Bone marrow (tissue), 2 donors: ENCODE measurements at regions not wholly inside any gene's neighbourhood (a gene's known extent, or its start where the extent isn't known, plus 50 kb on each side); places are given as distances from the start of the nearest gene placed in this dataset.

Experiments used
- DNase-seq, 2 donors: peaks; one replicate each; lab custom pipeline; 2025; lab: John Stamatoyannopoulos, UW

DNA sequence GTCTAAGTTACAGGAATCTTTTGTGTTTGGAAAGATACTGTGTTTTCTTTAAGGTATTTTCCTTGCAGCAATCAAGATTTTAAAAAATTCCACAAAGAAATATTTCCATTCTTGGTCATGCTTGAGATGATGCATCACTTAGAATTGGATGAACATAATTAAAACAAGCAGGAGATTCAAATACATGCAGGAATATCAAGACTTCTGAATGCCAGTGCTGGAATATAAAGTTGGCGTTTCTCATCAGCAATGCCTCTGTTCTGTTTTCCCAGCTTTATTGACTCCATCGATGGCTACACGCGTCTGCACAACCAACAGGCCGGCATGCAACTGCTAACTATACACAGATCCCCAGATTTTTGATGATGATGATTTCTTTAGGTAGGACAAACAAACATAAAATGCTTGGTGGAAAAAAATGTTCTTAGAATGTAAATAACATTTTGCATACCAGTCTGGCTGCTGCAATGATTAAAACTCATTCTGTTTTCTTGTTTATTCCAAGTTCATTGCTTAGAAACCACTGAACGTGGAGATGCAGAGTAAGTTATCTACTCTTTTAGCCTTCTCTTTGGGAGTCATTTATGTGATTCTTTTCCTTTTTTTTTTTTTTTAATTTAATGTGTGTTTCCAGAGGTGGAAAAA lies 91.3 kb upstream of the FAM171A1 start:
- DNase-seq, result no peak

DNA sequence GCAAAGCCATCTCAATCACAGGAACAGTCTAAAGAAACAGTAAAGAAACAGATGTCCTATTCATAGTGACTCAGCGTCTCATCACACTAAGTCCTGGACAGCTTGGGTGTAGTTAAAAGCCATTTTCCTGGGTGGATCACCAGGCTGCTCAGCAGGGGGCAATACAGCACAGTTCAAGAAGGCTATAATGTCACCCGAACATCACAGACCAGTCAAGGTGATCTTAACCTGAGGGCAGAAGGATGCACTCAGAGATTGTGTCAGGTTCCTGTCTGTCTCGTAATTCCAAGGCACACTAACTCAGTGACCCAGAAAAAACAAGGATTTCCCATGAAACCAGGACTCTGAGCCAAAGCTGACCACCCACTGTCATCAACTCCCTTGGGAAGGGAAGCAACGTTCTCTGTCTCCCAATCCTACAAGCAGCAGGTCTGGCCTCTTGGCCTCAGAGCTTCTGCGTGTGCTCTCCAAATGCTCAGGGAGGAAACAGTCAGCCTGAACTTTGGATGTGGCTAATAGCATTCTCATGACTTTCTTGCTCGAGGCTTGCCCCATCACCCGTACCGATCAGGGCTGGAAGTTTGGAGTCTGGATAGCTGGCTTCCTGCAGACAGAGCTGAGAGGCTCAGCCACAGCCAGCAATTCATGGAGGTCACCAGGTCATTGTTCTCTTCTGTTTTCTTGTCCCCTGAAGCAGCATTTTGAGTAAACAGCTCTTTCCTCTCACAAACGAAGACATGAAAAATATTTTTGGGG lies 90.4 kb upstream of the FAM171A1 start:
- DNase-seq, result no peak

DNA sequence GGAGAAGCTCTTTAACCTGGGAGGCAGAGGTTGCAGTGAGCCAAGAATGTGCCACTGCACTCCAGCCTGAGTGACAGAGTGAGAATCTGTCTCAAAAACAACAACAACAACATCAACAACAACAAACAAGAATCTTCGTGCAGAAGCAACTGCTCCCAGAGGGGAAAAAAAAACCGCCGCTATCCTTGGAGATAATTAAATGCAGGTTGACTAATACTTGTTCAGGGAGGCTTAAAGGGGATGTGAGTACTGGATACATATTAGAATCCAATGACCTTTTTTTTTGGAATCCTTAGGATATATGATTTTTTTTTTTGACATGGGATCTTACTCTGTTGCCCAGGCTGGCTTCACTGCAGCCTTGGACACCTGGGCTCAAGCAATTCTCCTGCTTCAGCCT lies 89.6 kb upstream of the FAM171A1 start:
- DNase-seq, result no peak

DNA sequence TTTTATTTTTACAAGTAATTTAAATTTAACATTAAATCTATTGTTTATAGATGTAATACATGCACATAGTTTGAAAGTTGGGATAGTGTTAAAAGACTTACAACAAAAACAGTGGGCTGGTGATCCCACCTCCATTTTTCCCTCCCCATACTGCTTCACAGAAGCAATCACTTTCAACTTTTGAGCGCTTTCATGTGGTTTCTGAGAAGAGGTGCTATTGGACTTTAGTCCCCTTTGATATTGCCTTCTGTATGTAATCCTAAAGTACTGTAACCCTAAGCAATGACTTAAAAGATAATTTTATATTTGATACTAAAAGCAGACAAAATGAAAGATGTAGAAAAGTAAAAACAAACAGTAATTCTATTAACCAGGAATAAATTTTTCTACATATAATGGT lies 88.1 kb upstream of the FAM171A1 start:
- no peak for DNase-seq

DNA sequence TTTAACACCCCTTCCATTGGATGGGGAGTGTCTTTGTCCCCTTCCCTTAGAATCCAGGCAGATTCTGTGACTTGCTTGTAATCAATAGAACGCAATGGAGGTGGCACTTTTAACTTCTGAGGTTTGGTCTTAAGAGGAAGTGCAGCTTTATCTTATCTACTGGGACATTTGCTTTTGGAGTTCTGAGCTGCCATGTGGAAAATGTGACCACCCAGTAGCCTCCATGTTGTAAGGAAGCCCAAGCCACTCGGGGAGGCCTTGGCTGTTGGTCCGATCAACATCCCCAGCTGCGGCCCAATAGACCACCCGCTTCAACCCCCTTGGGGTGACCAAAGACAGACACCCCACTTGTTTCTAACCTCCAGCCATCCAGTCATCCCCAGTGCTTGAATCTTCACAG lies 86.3 kb upstream of the FAM171A1 start:
- no peak for DNase-seq

DNA sequence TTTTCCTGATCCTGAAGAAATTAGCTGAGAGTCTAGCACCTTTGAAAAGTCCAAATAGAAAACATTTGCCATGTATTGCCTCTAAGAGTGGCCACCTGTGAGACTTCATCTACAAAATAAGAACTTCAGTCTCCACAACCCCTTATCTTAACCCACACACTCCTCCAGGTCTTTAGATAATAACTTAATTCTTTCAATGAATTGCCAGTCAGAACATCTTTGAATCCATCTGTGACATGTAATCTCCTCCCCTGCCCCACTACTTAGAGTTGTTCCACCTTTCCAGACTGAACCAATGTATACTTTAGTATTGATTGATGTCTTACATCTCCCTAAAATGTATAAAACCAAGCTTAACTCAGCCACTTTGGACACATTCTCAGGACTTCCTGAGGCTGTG lies 84.4 kb upstream of the FAM171A1 start:
- no peak for DNase-seq

DNA sequence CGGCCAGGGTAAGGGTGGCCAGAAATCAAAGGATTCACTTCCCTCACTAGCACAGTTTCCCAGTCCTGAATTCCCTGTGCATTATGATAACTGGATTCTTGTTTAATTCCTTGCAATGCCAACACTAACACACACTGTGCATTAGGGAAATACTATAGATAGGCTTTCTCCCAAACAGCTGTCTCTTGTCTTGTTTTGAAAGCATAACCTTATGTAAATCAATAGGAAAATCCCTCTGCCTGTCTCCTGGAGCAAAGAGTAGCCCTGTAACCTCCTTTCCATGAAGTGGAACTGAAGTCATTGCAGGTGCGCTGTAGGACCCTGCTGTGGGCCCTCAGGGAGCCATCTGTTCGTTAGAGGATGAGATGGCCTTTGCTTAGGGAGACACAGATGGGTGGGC lies 82.8 kb upstream of the FAM171A1 start:
- no peak for DNase-seq

DNA sequence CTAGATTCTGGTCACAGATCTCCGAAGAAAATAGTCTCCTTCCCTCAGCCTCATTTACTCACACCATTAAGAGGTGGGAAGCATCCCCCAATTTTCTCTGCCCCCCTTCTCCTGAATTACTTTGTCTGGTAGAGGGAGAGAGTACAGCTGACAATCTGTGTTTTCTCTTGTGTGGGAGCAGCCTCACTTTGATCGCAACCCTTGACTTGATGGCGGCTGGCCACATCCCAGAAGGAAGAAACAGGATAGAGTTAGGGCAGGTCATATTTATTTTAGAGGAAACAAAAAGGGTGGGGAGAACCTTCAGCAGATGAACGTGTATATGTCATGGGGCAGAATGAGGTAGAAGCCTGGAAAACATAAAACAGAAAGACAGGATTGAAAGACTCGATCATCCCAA lies 82.4 kb upstream of the FAM171A1 start:
- DNase-seq, result no peak

DNA sequence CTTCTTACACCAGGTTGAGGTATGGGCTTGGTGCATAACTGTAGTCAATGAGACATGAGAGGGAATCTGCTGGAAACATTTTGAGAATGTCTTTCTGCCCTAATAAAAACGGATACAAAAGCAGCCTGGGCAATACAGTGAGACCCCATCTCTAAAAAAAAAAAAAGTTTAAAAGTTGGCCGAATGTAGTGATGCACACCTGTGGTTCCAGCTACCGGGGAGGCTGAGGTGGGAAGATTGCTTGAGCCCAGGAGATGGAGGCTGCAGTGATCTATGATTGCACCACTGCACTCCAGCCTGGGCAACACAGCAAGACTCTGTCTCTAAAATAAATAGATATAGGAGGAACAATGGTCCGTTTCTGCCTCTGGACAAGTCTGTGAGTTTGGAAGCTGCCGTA lies 81.5 kb upstream of the FAM171A1 start:
- no peak for DNase-seq

DNA sequence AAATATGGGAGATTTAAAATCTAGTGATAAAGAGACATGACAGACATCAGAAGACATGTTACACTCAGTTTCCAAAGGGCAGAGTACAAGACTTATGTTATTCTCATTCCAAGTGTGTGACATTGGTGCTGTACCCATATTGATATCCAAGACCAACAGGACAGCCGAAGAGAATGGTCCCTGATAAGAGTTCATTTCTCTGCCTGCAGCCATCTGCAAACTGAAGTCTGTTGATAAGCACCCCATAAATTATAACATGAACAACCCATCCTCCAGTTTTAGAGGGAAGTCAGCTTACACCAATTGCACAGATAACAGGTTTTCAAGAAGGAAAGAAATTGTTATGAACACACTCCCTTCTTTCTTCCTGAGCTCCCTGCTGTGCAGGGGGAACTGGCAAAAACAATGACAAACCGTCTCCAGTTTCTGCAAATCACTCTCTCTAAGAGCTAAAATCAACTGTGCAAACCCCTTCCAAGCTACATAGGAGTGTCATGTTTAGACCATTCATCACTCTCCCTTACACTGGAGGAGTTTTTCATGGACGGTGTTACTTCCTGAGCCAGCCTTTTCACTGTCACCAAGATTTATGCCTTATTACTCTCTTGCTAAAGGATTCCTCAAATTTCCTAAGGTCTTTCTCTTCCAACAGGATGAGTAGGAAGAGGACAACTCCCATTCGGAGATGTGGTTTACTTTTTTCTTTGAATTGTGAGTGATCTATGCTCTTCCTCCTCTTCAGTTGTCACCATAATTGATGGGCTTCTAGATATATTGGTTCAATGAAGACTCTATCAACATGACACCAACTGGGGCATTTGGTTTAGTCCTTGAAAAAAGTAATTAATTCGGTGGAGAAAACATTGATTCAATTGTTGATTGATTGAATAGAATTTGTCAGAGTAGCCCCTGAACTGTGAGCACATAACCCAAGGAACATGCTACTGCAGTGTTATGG lies 80.3 kb upstream of the FAM171A1 start:
- DNase-seq, result no peak

DNA sequence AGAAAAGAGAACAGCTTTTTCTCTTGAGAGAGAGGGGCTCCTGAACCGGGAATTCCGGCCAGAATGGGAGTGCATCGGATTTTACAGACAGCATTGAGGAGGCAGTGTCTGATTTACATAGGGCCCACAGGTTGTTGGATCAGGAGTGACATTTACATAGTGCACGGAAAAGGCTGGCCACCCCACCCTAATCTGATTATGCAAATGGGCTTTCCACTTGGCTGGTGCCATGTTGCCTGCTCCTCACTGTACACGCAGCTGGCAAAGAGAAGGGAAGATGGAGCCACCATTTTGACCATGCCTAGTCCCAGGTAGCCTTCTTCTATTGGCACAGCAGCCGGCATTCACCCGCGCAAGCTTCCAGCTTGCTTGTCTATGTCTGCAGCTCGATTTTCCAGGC lies 77.5 kb upstream of the FAM171A1 start:
- DNase-seq, result no peak

DNA sequence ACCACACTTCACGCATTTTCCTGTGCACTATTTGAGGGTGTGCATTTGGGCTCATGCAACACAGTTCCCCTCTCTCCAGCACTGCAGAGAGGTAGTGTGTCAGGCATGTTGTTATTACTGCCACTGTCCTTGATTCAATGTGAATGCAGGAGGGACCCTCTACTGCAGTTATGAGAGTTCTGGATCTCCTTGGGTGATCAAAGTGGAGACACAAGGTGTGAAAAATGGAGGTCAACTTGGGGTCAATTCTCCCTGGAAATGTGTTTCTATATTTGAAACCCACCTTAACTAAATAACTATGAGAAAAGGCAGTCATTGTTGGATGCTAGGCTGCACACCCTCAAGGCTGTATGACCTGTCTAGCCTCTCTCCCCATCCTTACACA lies 73.9 kb upstream of the FAM171A1 start:
- DNase-seq, result no peak

DNA sequence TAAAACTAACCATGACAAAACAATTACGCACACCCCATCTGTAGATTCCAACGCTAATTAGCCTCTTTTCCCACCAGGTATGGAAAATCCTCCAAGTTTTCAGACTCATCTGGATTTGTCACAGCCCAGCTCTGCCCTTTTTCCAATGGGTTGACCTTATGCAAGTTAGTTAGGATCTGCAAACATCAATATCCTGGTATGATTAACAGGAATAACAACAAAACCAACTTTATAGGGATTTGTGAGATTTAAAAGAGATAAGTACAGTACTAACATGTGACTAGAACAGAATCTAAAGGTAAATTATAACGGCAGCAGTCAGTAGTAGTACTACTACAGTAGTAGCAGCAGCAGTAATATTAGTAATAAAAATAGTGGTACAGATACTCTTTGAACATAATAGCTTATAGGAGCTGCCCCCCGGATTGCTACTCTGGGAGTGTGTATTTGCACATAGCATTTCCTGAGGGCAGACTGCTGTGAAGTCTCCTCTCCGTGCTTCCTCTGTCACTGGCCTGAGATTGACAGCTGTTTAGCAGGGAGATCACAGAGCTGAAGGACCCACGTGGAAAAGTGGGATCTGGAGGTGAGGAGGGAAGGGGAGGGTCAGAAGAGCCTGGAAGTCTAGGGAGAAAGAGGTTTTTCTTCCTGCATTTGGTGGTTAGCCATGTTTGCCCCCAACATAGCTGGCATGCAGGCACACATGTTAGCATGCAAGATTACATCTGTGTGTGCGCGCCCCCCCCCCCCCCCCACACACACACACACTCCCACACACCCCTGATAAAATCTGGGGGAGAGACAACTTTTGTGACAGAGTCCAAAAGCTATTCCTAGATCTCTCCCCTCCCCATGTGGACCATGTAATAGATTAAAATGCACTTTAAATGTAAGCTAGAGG lies 73.3 kb upstream of the FAM171A1 start:
- DNase-seq, result no peak

DNA sequence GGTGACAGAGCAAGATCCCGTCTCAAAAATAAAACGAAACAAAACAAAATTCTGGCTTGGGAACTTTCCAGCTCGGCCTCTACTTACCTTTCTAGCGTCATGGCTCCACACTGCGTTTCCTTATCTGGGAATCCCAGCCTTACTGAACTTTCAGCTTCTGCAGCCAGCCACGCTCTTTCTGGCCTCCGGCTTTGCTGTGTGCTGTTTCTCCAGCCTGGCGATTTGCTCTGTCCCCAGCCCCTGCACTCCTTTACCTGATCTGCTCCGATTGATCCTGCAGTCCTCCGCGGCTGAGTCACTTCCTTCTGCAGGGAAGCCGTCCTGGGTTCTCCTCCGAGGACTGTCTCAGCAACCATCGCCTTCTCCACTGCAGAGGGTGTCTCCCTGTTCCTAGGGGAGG lies 71.0 kb upstream of the FAM171A1 start:
- DNase-seq, result no peak

DNA sequence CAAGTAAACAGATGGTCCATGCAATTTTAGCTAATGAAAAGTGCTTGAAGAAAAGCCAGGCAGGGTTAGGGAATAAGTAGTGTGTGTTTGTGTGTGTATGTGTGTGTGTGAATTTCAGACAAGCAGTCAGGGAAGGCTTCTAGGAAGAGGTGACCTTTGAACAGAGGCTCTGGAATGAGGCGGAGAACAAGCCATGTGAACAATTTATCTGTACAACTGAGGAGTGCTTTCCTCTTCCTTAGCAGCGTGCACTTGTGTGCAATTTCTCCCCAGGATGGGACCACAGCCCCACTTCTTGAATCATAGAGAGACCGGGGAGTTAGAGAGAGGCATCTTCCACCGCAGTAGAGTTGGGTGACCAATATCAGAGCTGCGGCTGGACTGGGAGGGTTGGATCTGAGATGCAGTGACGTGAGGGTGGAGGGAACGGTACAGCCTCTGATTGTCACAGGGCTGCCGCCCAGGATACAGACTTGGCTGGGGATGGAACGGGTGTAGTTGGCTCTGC lies 69.2 kb upstream of the FAM171A1 start:
- DNase-seq, result no peak

DNA sequence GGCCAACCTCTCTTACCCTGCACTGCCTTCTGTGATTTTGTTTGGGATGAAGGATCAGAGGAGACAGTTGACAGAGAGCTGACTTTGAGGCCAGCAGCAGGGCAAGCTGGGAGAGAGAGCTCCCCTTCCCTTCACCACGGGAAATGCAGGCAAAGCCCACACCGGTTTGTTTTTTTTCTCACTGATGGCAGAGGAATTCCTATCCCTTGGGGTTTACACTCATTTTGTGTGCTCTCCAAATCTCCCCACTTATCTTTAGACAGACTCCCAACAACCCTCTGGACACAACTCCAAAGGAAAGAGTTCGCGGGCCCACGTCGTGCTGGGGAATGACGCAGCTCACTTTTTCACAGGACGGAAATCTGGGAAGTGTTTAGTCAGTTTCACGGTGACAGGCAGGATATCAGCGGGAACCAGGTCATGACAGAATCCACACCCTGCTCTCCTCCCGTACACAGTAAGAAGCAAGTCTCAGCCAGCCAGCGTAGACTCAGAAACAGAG lies 68.3 kb upstream of the FAM171A1 start:
- DNase-seq, result no peak

DNA sequence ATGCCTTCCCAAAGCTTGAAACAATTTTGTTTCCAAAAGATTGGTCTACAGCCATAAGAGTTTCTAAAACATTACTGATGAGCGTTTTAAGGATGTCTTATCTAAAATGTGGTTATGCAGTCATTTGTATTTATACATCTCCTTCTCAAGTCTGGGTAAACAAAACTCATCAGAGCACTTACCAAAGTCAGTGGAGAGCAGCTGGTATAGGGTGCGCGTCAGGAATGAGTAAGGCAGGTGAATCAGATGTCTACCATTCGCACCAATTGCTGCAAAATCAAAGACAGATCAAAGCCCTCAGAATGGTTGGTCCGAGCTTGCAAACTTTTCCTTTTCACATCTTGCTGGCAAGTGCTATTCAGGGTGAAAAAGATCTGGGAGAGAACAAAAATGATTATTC lies 65.6 kb upstream of the FAM171A1 start:
- DNase-seq, result no peak

DNA sequence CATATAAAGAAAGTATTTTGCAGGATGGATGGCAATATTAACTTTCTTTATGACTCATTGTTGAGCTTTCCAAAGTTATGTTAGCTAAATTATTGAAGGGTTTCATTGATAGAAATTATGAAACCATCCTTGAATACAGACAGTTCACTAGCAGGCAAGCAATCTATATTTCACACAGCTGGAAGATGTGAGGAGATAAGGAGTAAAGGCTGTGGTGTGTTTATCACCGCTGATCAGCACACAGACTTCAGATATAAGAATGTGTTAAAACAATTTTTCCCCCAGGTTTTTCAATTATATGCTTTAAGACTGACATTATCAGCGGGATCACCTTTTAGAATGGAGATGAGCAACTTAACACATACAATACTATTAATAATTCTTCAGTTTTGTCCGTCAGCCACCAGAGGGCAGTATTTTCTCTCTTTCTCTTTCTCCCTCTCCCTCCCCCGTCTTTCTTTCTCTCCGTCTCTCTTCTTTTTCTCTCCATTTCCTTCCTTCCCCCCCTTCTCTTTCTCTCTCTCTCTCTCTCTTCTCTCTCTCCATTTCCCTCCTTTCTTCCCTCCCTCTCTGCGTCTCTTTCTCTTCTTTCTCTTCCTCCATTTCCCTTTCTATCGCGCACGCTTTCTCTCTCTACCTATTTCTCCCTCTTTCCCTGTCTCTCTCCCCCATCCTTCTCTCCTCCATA lies 62.9 kb upstream of the FAM171A1 start:
- DNase-seq, result peak in 1 of 2 donors; percentile 23

DNA sequence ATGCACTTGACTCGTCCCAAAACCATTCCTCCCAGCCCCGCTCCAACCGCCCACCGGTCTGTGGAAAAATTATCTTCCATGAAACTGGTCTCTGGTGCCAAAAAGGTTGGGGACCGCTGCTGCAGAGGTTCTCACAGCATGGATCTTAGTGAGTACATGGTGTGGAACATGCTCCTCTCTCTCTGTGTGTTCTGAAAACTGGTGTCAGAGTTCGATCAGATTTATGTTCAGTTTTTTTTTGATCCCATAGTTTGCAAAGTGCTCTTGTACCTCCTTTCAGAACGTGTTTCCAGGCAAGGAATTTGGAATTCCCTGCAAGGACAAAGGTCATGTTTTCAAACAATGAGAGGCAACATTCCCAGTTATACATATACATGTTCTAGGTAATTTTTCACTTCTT lies 61.2 kb upstream of the FAM171A1 start:
- no peak for DNase-seq

DNA sequence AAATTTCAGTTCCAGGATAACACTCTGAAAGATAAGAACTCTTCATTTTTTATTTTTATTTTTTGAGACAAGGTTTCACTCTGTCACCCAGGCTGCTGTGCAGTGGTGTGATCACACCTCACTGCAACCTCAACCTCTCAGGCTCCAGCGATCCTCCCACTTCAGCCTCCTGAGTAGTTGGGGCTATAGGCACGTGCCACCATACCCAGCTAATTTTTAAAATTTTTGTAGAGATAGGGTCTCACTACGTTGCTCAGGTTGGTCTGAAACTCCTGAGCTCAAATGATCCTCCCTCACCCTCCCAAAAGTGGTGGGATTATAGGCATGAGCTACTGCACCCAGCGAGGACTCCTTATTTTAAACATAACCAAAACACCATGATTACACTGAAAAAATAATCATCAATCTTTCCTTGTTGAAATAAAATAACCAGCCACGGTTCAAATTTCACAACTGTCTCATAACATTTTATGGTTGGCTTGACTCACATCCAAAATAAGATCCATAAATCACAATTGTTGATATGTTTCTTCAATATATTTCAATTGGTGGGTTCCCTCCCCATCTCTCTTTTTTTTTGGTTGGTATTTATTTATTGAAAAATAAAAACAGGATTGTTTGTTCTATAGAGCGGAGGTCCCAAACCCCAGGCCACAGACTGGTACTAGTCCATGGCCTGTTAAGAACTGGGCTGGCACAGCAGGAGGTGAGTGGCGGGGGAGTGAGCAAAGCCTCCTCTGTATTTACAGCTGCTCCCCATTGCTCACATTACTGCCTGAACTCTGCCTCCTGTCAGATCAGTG lies 60.1 kb upstream of the FAM171A1 start:
- no peak for DNase-seq
